ENCODE measurements at regions not wholly inside any gene's neighbourhood (a gene's known extent, or its start where the extent isn't known, plus 50 kb on each side); places are given as distances from the start of the nearest gene placed in this dataset.

DNA sequence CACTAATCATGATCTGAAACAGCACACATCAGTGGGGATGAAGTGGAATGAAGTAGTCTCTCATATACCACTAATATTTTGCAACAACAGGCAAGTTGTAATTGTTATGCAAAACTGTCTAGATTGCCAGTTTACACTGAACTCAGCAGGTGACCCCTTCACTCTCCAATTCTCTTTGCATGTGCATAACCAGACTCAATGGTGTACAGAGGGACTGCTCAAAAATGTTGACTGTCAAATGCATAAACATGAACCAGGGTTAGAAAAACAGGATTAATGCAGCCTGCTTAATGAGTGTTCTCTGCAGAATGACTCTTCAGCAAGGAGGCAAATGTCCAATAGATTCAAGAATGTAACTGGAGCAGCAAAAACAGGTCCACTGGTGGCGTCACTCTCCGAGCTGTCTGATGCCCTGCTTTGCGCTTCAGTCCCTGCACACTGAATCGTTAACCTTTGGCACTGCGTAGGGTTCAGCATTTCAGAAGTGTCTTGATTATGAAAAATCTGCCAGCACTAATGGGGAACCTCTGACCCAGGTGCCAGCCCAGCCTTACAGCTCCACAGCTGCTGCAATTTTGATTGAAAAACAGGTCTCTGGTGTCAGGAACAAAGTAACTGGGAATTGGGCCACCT is 209.3 kb downstream of the TDRD15 start (continued):
- TF ChIP-seq NFATC4 (CRISPR knock-in tag; IDR thresholded peaks at IDR 0.05), result no peak
- TF ChIP-seq IRF1 (CRISPR knock-in tag; IDR thresholded peaks at IDR 0.05), result no peak

- H3K4me3 Mint-ChIP-seq, result no peak overlapping the region
- ChIA-PET POLR2A (interaction anchor here (0.6 kb wide), 1 partner anchor 278 kb away, joined by 3 read pairs; no protein-coding TSS in a partner anchor), CTCF (interaction anchor here (1.9 kb wide), 1 partner anchor 16 kb away, joined by 6 read pairs; no protein-coding TSS in a partner anchor)
- H3K4me1 Mint-ChIP-seq, result peaks cover 14% of the 10 kb centered on the region
- ATAC-seq, result no peak
- DNase-seq (ENCODE audit: low spot score), result no peak
- no peak overlapping the region for H3K27ac Mint-ChIP-seq
- TF ChIP-seq GRHL2 (CRISPR knock-in tag; IDR thresholded peaks at IDR 0.05; ENCODE audit: insufficient replicate concordance, severe bottlenecking) (no peak), PRRX2 (CRISPR knock-in tag; IDR thresholded peaks at IDR 0.05) (no peak), RELA (CRISPR knock-in tag; IDR thresholded peaks at IDR 0.05; ENCODE audit: borderline replicate concordance) (no peak), RORB (CRISPR knock-in tag; IDR thresholded peaks at IDR 0.05) (no peak), GABPB1 (CRISPR knock-in tag; IDR thresholded peaks at IDR 0.05) (no peak), ZNF317 (CRISPR knock-in tag; IDR thresholded peaks at IDR 0.05; ENCODE audit: borderline replicate concordance, low read depth) (no peak), TEAD4 (CRISPR knock-in tag; IDR thresholded peaks at IDR 0.05) (no peak), USF2 (CRISPR knock-in tag; IDR thresholded peaks at IDR 0.05) (no peak), ELF4 (CRISPR knock-in tag; IDR thresholded peaks at IDR 0.05; ENCODE audit: low read depth) (no peak), FOXJ3 (CRISPR knock-in tag; IDR thresholded peaks at IDR 0.05; ENCODE audit: borderline replicate concordance) (no peak), ZNF416 (CRISPR knock-in tag; IDR thresholded peaks at IDR 0.05) (no peak)
- TF ChIP-seq, protein P1, sequence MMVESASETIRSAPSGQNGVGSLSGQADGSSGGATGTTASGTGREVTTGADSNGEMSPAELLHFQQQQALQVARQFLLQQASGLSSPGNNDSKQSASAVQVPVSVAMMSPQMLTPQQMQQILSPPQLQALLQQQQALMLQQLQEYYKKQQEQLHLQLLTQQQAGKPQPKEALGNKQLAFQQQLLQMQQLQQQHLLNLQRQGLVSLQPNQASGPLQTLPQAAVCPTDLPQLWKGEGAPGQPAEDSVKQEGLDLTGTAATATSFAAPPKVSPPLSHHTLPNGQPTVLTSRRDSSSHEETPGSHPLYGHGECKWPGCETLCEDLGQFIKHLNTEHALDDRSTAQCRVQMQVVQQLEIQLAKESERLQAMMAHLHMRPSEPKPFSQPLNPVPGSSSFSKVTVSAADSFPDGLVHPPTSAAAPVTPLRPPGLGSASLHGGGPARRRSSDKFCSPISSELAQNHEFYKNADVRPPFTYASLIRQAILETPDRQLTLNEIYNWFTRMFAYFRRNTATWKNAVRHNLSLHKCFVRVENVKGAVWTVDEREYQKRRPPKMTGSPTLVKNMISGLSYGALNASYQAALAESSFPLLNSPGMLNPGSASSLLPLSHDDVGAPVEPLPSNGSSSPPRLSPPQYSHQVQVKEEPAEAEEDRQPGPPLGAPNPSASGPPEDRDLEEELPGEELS (CRISPR knock-in tag; IDR thresholded peaks at IDR 0.05), result no peak
- TF ChIP-seq, protein P2, sequence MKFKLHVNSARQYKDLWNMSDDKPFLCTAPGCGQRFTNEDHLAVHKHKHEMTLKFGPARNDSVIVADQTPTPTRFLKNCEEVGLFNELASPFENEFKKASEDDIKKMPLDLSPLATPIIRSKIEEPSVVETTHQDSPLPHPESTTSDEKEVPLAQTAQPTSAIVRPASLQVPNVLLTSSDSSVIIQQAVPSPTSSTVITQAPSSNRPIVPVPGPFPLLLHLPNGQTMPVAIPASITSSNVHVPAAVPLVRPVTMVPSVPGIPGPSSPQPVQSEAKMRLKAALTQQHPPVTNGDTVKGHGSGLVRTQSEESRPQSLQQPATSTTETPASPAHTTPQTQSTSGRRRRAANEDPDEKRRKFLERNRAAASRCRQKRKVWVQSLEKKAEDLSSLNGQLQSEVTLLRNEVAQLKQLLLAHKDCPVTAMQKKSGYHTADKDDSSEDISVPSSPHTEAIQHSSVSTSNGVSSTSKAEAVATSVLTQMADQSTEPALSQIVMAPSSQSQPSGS (CRISPR knock-in tag; IDR thresholded peaks at IDR 0.05; ENCODE audit: borderline replicate concordance, low read depth), result no peak
- TF ChIP-seq, protein P3, sequence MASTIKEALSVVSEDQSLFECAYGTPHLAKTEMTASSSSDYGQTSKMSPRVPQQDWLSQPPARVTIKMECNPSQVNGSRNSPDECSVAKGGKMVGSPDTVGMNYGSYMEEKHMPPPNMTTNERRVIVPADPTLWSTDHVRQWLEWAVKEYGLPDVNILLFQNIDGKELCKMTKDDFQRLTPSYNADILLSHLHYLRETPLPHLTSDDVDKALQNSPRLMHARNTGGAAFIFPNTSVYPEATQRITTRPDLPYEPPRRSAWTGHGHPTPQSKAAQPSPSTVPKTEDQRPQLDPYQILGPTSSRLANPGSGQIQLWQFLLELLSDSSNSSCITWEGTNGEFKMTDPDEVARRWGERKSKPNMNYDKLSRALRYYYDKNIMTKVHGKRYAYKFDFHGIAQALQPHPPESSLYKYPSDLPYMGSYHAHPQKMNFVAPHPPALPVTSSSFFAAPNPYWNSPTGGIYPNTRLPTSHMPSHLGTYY (CRISPR knock-in tag; IDR thresholded peaks at IDR 0.05), result no peak
- TF ChIP-seq, protein P4, sequence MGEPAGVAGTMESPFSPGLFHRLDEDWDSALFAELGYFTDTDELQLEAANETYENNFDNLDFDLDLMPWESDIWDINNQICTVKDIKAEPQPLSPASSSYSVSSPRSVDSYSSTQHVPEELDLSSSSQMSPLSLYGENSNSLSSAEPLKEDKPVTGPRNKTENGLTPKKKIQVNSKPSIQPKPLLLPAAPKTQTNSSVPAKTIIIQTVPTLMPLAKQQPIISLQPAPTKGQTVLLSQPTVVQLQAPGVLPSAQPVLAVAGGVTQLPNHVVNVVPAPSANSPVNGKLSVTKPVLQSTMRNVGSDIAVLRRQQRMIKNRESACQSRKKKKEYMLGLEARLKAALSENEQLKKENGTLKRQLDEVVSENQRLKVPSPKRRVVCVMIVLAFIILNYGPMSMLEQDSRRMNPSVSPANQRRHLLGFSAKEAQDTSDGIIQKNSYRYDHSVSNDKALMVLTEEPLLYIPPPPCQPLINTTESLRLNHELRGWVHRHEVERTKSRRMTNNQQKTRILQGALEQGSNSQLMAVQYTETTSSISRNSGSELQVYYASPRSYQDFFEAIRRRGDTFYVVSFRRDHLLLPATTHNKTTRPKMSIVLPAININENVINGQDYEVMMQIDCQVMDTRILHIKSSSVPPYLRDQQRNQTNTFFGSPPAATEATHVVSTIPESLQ (CRISPR knock-in tag; IDR thresholded peaks at IDR 0.05), result no peak
- H3K36me3 Mint-ChIP-seq, result peaks cover 35% of the 10 kb centered on the region
- peaks cover 37% of the 10 kb centered on the region for H3K9me3 Mint-ChIP-seq
- peaks cover 12% of the 10 kb centered on the region; the same call in 1 of the 2 replicates for H3K27me3 Mint-ChIP-seq (ENCODE audit: low read depth)
Measured at GRCh38 chr2:21333684-21334083, 209.9 kb downstream of the TDRD15 start.

All from WTC11 (cell line).